Trophoblast cell (in vitro differentiated cells and primary cell): ENCODE measurements at regions not wholly inside any gene's neighbourhood (a gene's known extent, or its start where the extent isn't known, plus 50 kb on each side); places are given as distances from the start of the nearest gene placed in this dataset.

Source experiments
- DNase-seq, 2 donors: peaks; one replicate each; pipeline ENCODE4 v3.0.0-alpha.2; 2016
- H2AFZ ChIP-seq: 2 replicates; pipeline ENCODE4 v1.6.1; 2013; ENCODE audit warnings: low read length, moderate library complexity, mild to moderate bottlenecking; ENCODE audit not compliant: insufficient read depth, poor library complexity
- H2AK5ac ChIP-seq: 2 replicates; pipeline ENCODE4 v1.6.1; 2013; ENCODE audit warnings: mild to moderate bottlenecking, low read length
- H2BK120ac ChIP-seq: 2 replicates; pipeline ENCODE4 v1.6.1; 2013; ENCODE audit warnings: low read length, mild to moderate bottlenecking, moderate library complexity; ENCODE audit not compliant: insufficient read depth, poor library complexity
- H2BK12ac ChIP-seq: 2 replicates; pipeline ENCODE4 v1.6.1; 2013; ENCODE audit warnings: mild to moderate bottlenecking, low read length, moderate library complexity
- H2BK5ac ChIP-seq: 2 replicates; pipeline ENCODE4 v1.6.1; 2013; ENCODE audit warnings: low read length, low read depth, moderate library complexity, mild to moderate bottlenecking; ENCODE audit not compliant: poor library complexity
- H3K14ac ChIP-seq: 2 replicates; pipeline ENCODE4 v1.6.1; 2013; ENCODE audit warnings: mild to moderate bottlenecking, low read length
- H3K18ac ChIP-seq: 2 replicates; pipeline ENCODE4 v1.6.1; 2013; ENCODE audit warnings: mild to moderate bottlenecking, low read length
- H3K23ac ChIP-seq: 2 replicates; pipeline ENCODE4 v1.6.1; 2013; ENCODE audit warnings: low read length
- H3K27ac ChIP-seq: 2 replicates; pipeline ENCODE4 v1.5.1; 2013; ENCODE audit warnings: low read depth, mild to moderate bottlenecking, inconsistent platforms, low read length, moderate library complexity
- H3K27me3 ChIP-seq: 2 replicates; pipeline ENCODE4 v1.6.1; 2013; ENCODE audit warnings: inconsistent platforms, mild to moderate bottlenecking, low read length, moderate library complexity; ENCODE audit not compliant: insufficient read depth
- H3K36me3 ChIP-seq, 2 experiments: 1 replicate in 1 of 2; 2 replicates in 1 of 2; pipeline ENCODE4 v1.6.1; 2013; ENCODE audit warnings: low read length in 2 of 2, mild to moderate bottlenecking in 2 of 2, moderate library complexity in 1 of 2; ENCODE audit not compliant: insufficient read depth in 2 of 2, control insufficient read depth in 1 of 2
- H3K4ac ChIP-seq: 2 replicates; pipeline ENCODE4 v1.6.1; 2013; ENCODE audit warnings: low read depth, mild to moderate bottlenecking, low read length, moderate library complexity
- H3K4me1 ChIP-seq, 2 experiments: 1 replicate in 1 of 2; 2 replicates in 1 of 2; pipeline ENCODE4 v1.6.1; 2013; ENCODE audit warnings: low read length in 2 of 2, mild to moderate bottlenecking in 2 of 2, moderate library complexity in 1 of 2; ENCODE audit not compliant: insufficient read depth in 2 of 2, control insufficient read depth in 1 of 2
- H3K4me2 ChIP-seq: 2 replicates; pipeline ENCODE4 v1.6.1; 2013; ENCODE audit warnings: inconsistent platforms, mild to moderate bottlenecking, low read length, moderate library complexity
- H3K4me3 ChIP-seq: 2 replicates; pipeline ENCODE4 v1.5.1; 2013; ENCODE audit warnings: mild to moderate bottlenecking, low read depth, low read length, inconsistent platforms
- H3K79me1 ChIP-seq: one replicate; pipeline ENCODE4 v1.6.1; 2013; ENCODE audit warnings: low read length
- H3K79me2 ChIP-seq: 2 replicates; pipeline ENCODE4 v1.6.1; 2013; ENCODE audit warnings: low read length, mild to moderate bottlenecking; ENCODE audit not compliant: control insufficient read depth, insufficient read depth, poor library complexity
- H3K9ac ChIP-seq: 2 replicates; pipeline ENCODE4 v1.6.1; 2013; ENCODE audit warnings: mild to moderate bottlenecking, low read length
- H3K9me3 ChIP-seq: 2 replicates; pipeline ENCODE4 v1.6.1; 2013; ENCODE audit warnings: low read depth, mild to moderate bottlenecking, control low read depth, inconsistent platforms, low read length; ENCODE audit not compliant: insufficient read depth
- H4K12ac ChIP-seq: 2 replicates; pipeline ENCODE4 v1.6.1; 2013; ENCODE audit warnings: low read depth, mild to moderate bottlenecking, low read length, moderate library complexity
- H4K8ac ChIP-seq: 2 replicates; pipeline ENCODE4 v1.6.1; 2013; ENCODE audit warnings: low read depth, mild to moderate bottlenecking, low read length, moderate library complexity
- H4K91ac ChIP-seq: one replicate; pipeline ENCODE4 v1.6.1; 2013; ENCODE audit warnings: low read depth, mild to moderate bottlenecking, low read length, moderate library complexity
- WGBS: extraction: QIAGEN DNeasy Blood & Tissue Kit; methylation state at CpG from one replicate; pipeline ENCODE4 v1.1.7; 2013; ENCODE audit warnings: missing lambda C conversion rate; ENCODE audit not compliant: insufficient read length, insufficient coverage; ENCODE audit errors: extremely low coverage; 5-methylcytosine and 5-hydroxymethylcytosine counted together

DNA sequence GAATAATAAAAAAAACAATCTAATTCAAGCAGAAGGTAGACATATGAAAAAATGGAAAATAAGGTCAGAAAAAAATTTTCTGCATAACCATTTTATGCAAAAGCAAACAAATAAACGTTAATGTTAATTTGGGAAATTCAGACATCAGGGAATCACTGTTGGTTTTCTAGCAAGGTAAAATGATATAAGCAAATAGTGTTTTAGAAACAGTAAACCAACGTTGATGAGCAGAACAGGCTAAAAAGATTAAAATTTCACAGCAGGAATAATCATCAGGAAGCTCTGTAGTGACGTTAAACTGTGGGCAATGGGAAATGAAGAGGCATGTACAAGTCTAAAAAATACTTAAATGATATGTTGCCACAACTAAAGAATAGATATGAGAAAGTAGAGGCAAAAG is 54.5 kb upstream of the HMGCLL1 start:
- WGBS = no CpG with 5 or more reads among the region's 3 CpGs
- Histone ChIP-seq H2BK12ac (no peak overlapping the region), H3K23ac (no peak overlapping the region), H3K4me2 (no peak overlapping the region), H3K18ac (no peak overlapping the region), H4K91ac (no peak overlapping the region), H3K4ac (no peak overlapping the region), H4K8ac (no peak overlapping the region), H3K79me1 (no peaks in the 10 kb centered on the region), H3K4me1 (no peaks in the 10 kb centered on the region), H2BK120ac (no peak overlapping the region), H2BK5ac (no peak overlapping the region), H3K27ac (no peak overlapping the region), H3K36me3 (no peaks in the 10 kb centered on the region), H2AFZ (no peak overlapping the region), H2AK5ac (no peak overlapping the region), H4K12ac (no peak overlapping the region), H3K4me3 (no peak overlapping the region), H3K14ac (no peak overlapping the region), H3K79me2 (no peaks in the 10 kb centered on the region), H3K9me3 (peaks cover 3% of the 10 kb centered on the region), H3K27me3 (no peaks in the 10 kb centered on the region), H3K9ac (no peak overlapping the region)
- DNase-seq = no peak

DNA sequence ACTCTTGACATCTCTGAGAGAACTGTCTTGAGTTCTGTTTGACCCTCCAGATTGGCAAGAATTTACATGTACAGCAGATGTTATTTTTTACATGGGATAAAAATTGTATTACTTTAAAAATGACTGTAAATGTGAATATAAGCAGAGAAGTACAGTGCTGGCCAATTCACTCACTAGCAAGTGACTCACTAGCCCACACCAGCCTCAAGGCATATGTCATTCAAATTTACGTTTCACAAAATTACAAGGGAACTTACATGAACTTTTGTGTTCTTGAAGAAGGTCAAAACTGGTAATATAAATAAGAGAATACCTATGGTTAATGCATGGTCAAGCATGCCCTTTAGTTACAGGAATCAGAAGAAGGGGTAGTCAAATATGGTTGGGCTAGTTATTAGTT is 54.0 kb upstream of the HMGCLL1 start:
- no peak overlapping the region for H2BK12ac ChIP-seq
- no peak overlapping the region for H2BK120ac ChIP-seq
- H4K12ac ChIP-seq = no peak overlapping the region
- H2AK5ac ChIP-seq = no peak overlapping the region
- no peak overlapping the region for H3K14ac ChIP-seq
- H3K79me2 ChIP-seq = no peaks in the 10 kb centered on the region
- no peak overlapping the region for H3K18ac ChIP-seq
- H3K36me3 ChIP-seq = no peaks in the 10 kb centered on the region
- H3K4me2 ChIP-seq = no peak overlapping the region
- H3K79me1 ChIP-seq = no peaks in the 10 kb centered on the region
- no peak overlapping the region for H4K8ac ChIP-seq
- H3K4ac ChIP-seq = no peak overlapping the region
- no peak overlapping the region for H2AFZ ChIP-seq
- H3K4me3 ChIP-seq = no peak overlapping the region
- no peak overlapping the region for H3K23ac ChIP-seq
- H3K4me1 ChIP-seq = no peaks in the 10 kb centered on the region
- no CpG with 5 or more reads among the region's 1 CpG for WGBS
- H4K91ac ChIP-seq = no peak overlapping the region
- no peak overlapping the region for H3K9ac ChIP-seq
- DNase-seq = peak in 1 of 2 donors; percentile 31
- no peak overlapping the region for H3K27ac ChIP-seq
- H2BK5ac ChIP-seq = no peak overlapping the region
- H3K27me3 ChIP-seq = no peaks in the 10 kb centered on the region
- peaks cover 3% of the 10 kb centered on the region for H3K9me3 ChIP-seq
